ENCODE measurements at regions not wholly inside any gene's neighbourhood (a gene's known extent, or its start where the extent isn't known, plus 50 kb on each side); places are given as distances from the start of the nearest gene placed in this dataset.

GRCh38 chr18:29251681-29252080 lies 1074.8 kb upstream of the CDH2 start:
- TF ChIP-seq CTCF (IDR thresholded peaks at IDR 0.05) (no peak), EZH2 (IDR thresholded peaks at IDR 0.05; ENCODE audit: borderline replicate concordance, insufficient read depth, low read depth, low read length, poor library complexity, severe bottlenecking) (no peak)

Data from B cell (primary cell).